Mucosa of stomach (tissue), 1 donor: ENCODE measurements at regions not wholly inside any gene's neighbourhood (a gene's known extent, or its start where the extent isn't known, plus 50 kb on each side); places are given as distances from the start of the nearest gene placed in this dataset.
"Not testable (repeated sequence)": the region's sequence is repeated elsewhere in the genome, so short reads cannot be mapped to it uniquely, and the experiment has no call there.

Source experiments
- H3K27me3 ChIP-seq: one replicate; pipeline ENCODE4 v1.7.0; 2013; ENCODE audit warnings: mild to moderate bottlenecking, low read length; ENCODE audit not compliant: control insufficient read depth, insufficient read depth
- H3K36me3 ChIP-seq: one replicate; pipeline ENCODE4 v1.7.0; 2013; ENCODE audit warnings: low read length; ENCODE audit not compliant: control insufficient read depth, insufficient read depth
- H3K4me1 ChIP-seq: one replicate; pipeline ENCODE4 v1.7.0; 2013; ENCODE audit warnings: mild to moderate bottlenecking, low read length; ENCODE audit not compliant: control insufficient read depth, insufficient read depth
- H3K4me3 ChIP-seq: one replicate; pipeline ENCODE4 v1.7.0; 2013; ENCODE audit warnings: low read length
- H3K9ac ChIP-seq: one replicate; pipeline ENCODE4 v1.7.0; 2013; ENCODE audit warnings: mild to moderate bottlenecking, low read length, moderate library complexity
- H3K9me3 ChIP-seq: one replicate; pipeline ENCODE4 v1.7.0; 2013; ENCODE audit warnings: mild to moderate bottlenecking, low read length, moderate library complexity; ENCODE audit not compliant: control insufficient read depth
- donor health status: Pancreatic carcinoma.

DNA sequence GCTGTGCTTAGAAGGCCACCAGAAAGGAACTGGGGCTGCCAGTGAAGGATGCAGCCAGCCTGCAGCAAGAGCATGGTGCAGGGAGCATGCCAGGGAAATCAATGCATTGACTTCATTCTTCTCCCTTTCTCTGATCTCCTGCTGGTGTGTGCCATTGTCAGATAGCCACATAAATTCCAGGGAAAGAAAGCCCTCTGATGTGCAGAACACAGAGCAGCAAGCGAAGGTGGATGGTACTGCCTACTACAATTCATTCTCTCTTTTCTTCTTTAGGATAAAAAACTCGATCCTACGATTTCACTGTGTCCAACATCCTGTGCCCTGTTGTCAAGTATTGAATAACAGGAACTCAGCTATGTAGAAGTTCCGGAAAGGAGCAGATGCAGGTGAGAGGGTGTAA is 446.7 kb upstream of the TMEM132C start:
- no peaks in the 10 kb centered on the region for H3K9me3 ChIP-seq
- no peaks in the 10 kb centered on the region for H3K36me3 ChIP-seq
- no peak overlapping the region for H3K9ac ChIP-seq
- no peaks in the 10 kb centered on the region for H3K4me1 ChIP-seq
- H3K27me3 ChIP-seq = no peaks in the 10 kb centered on the region
- H3K4me3 ChIP-seq = no peak overlapping the region

DNA sequence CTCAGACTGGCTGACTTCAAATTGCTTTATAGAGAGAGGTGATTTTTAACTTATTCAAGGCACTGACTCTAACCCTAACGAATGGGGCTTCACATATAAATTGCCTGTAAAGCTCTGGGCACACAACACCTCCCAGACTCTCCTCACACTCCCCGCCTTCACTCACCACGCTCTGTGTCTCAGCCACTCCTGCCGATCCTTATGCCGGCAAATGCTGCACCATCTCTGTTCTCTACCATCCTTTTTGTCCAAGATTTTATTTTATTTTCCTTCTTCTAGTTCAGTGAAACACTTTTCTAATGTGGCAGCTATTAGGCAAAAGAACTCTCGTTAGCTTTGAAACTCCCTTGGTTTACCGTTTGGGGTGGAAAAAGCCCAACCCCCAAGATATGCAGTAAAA is 446.1 kb upstream of the TMEM132C start:
- H3K36me3 ChIP-seq = no peaks in the 10 kb centered on the region
- no peaks in the 10 kb centered on the region for H3K27me3 ChIP-seq
- H3K9me3 ChIP-seq = no peaks in the 10 kb centered on the region
- H3K9ac ChIP-seq = no peak overlapping the region
- no peaks in the 10 kb centered on the region for H3K4me1 ChIP-seq
- no peak overlapping the region for H3K4me3 ChIP-seq

DNA sequence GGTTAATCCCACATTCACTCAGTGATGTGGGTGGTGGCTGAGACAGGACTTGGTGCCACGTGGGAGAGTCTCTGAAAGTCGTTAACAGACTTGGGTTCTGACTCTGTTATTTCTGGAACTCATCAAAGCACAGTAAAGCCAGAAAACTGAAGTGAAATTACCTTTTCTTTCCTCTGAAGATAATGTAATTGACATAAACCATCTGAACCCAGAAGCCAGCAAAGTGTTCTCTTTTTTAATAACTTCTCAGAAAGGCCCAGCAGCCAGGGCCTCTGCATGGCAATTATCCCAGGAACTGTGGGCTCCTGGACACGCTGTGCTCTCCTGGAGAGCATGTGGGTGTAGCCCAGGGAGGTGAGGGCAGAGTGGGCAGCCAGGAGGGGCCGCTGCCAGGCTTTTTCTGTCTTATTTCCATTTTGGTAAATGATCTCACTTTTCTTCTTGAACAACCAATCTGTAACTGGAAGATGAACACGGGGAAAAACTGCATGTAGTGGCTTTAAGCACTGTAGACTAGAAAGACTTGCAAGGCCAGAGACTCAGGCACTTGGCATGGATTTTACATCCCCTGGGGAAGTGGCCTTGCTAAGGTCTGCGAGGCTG is 444.1 kb upstream of the TMEM132C start:
- H3K36me3 ChIP-seq = no peaks in the 10 kb centered on the region
- no peak overlapping the region for H3K4me3 ChIP-seq
- no peak overlapping the region for H3K9ac ChIP-seq
- no peaks in the 10 kb centered on the region for H3K27me3 ChIP-seq
- no peaks in the 10 kb centered on the region for H3K4me1 ChIP-seq
- H3K9me3 ChIP-seq = no peaks in the 10 kb centered on the region

DNA sequence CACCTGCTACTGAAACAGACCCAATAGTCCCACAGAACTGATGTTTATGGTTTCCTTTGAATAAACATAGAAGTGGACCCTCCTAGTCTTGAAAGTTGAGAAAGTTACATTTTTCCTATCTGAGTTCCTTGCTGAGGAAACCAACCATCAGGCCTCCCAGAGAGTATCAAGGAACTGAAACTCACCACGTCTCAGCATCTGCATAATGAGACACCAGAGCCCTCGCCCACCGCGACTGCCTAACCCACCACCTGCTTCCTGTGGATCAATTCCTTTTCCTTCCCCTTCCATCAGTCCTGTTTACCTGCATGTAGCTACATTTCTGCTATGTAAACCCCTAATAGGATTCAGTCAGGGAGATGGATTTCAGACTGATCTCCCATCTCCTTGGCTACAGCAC is 443.2 kb upstream of the TMEM132C start:
- no peak overlapping the region for H3K4me3 ChIP-seq
- H3K9ac ChIP-seq = no peak overlapping the region
- no peaks in the 10 kb centered on the region for H3K4me1 ChIP-seq
- no peaks in the 10 kb centered on the region for H3K36me3 ChIP-seq
- no peaks in the 10 kb centered on the region for H3K9me3 ChIP-seq
- no peaks in the 10 kb centered on the region for H3K27me3 ChIP-seq

DNA sequence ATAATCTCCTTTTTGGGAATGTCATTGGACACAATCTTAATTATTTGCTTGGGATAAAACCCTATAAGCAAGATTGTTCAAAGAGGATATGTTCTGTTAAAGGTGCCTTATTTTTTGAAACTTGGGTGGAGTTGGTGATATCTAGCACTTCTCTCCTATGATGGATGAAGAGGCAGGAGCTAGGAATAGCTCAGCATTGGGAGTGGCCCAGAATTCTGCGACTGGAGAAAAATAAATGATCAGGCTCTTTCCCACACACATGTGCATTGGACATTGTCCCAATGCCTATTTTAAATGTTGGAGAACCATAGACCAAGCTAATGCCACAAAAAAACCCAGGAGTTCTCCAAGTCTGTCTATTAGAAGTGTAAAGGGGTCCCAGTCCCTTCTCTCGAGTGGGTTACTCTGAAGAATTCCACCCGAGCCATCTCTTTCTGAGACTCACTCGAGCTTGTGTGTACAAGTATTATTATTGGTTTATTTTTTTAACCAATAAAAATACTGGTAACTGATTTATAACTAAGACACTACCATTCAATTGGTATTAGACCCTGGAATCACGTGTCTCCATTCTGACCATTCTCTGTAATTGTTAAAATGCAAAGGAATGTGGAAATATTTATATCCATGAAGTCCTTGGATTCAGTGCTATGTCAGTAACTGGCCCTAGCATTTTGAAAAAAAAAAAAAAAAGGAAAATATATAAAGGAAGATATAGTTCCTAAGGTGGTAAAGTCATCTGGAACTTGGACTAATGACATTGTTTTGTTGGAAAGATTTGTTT is 437.5 kb upstream of the TMEM132C start:
- no peaks in the 10 kb centered on the region for H3K4me1 ChIP-seq
- no peaks in the 10 kb centered on the region for H3K9me3 ChIP-seq
- no peaks in the 10 kb centered on the region for H3K27me3 ChIP-seq
- H3K36me3 ChIP-seq = no peaks in the 10 kb centered on the region
- no peak overlapping the region for H3K9ac ChIP-seq
- H3K4me3 ChIP-seq = no peak overlapping the region

DNA sequence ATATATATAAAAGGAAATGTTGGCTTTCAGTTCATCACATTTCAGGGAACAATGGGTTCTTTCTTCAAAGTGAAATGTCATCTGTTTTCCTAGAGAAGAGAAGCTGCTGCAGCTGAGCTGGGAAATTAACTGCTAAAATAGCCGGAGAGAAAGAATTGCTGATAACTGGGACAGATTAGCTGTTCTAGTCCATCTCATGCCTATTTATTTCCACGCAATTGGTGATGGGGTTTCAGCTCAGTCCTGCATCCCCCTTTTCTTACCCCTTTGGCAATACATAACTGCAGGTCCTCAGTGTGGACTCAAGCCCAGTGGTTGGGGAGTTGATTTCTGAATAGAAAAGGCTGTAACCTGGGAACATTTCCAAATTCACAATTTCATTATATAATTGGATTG is 436.9 kb upstream of the TMEM132C start:
- Histone ChIP-seq H3K27me3 (no peaks in the 10 kb centered on the region), H3K9ac (no peak overlapping the region), H3K4me1 (no peaks in the 10 kb centered on the region), H3K9me3 (no peaks in the 10 kb centered on the region), H3K36me3 (no peaks in the 10 kb centered on the region), H3K4me3 (no peak overlapping the region)

DNA sequence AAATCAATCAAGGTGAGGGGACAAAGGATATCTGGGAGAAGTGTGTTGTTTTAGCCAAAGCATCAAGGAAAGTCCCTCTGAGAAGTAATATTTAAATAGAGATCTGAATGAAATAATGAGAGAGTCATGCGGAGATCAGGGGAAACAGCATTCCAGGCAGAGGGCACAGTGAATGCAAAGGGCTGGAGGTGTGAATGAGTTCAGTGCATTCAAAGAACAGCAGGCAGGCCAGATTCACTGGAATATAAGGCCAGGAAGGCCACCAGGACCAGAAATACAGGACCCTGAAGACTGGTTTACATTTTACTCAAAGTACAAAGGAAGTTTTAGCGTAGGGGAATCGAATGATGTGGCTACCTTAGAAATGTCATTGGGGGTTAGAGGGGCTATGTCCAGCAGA is 436.2 kb upstream of the TMEM132C start:
- H3K4me3 ChIP-seq = no peak overlapping the region

DNA sequence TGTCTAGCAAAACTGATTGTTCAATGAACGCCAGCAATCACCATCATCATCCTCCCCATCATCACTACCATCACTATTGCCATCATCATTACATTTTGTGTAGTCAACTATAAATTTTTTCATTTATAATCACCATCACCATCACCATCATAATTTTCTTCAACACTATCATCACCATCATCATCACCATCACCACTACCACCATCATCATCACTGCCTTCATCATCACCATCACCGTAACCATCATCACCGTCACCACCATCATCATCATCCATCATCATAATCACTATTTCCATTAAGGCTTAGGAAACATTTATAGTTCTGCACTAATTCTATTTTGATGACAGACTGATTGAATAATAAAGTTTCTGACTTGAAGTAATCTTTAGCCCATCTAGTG is 434.8 kb upstream of the TMEM132C start:
- no peaks in the 10 kb centered on the region for H3K36me3 ChIP-seq
- H3K4me1 ChIP-seq = no peaks in the 10 kb centered on the region
- H3K27me3 ChIP-seq = no peaks in the 10 kb centered on the region
- no peaks in the 10 kb centered on the region for H3K9me3 ChIP-seq
- H3K9ac ChIP-seq = no peak overlapping the region
- no peak overlapping the region for H3K4me3 ChIP-seq

More for the DNA sequence above, 436.2 kb upstream of the TMEM132C start:
- no peaks in the 10 kb centered on the region for H3K27me3 ChIP-seq
- no peak overlapping the region for H3K9ac ChIP-seq
- no peaks in the 10 kb centered on the region for H3K36me3 ChIP-seq
- H3K9me3 ChIP-seq = no peaks in the 10 kb centered on the region
- H3K4me1 ChIP-seq = no peaks in the 10 kb centered on the region

DNA sequence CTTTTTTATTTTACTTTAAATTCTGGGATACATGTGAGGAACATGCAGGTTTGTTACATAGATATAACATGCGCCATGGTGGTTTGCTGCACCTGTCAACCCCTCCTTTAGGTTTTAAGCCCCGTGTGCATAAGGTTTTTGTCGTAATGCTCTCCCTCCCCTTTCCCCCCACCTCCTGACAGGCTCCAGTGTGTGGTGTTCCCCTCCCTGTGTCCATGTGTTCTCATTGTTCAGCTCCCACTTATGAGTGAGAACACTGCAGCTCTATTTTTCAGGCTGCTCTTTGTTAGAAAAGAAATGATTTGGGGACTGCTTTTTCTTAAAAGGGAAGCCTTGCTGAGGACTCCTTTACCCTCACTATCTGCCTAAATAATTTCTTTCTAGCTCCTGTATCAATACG is 430.2 kb upstream of the TMEM132C start:
- not testable (repeated sequence) for H3K4me3 ChIP-seq, H3K36me3 ChIP-seq, H3K4me1 ChIP-seq, H3K27me3 ChIP-seq, H3K9me3 ChIP-seq, H3K9ac ChIP-seq

DNA sequence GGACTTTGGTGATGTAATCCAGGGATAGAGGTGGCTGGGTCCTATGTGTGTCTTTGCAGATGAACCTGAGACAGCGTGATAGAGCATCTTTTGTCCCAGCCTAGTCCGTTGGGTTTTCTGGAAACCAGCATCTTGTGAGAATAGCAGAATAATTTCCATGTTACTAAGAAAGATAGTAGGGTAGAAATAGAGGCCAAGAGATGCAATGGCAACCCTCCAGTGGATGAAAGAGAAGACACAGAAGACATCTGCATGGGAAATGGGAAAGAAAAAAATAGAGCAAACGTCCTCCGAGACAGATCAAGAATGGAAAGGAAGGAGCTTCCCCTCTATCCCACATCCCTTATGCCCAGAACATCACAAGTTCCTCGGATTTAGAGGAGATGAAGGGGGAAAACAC is 409.3 kb upstream of the TMEM132C start:
- Histone ChIP-seq H3K4me3 (no peak overlapping the region), H3K36me3 (no peaks in the 10 kb centered on the region), H3K9ac (no peak overlapping the region), H3K27me3 (no peaks in the 10 kb centered on the region), H3K9me3 (no peaks in the 10 kb centered on the region), H3K4me1 (no peaks in the 10 kb centered on the region)

DNA sequence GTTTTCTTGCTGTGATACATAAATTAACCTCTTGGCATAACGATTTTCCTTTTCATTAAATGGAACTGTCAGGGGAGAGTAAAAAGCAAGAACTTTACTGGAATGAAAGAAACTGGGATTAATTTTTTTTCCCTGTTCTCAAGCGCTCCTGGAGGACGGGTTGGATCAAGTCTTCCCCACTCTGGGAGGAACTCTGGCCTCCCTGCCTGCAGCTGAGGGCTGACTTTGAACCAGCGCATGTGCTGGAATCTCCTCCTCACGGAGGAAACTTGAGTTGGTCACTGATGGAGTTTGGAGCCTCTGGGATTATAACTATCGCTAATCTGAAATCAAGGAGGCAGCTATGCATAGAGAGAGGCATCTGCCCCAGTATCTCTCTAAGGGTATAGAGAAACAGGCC is 406.4 kb upstream of the TMEM132C start:
- Histone ChIP-seq H3K36me3 (no peaks in the 10 kb centered on the region), H3K27me3 (no peaks in the 10 kb centered on the region), H3K9ac (no peak overlapping the region), H3K4me3 (no peak overlapping the region), H3K4me1 (no peaks in the 10 kb centered on the region), H3K9me3 (no peaks in the 10 kb centered on the region)

DNA sequence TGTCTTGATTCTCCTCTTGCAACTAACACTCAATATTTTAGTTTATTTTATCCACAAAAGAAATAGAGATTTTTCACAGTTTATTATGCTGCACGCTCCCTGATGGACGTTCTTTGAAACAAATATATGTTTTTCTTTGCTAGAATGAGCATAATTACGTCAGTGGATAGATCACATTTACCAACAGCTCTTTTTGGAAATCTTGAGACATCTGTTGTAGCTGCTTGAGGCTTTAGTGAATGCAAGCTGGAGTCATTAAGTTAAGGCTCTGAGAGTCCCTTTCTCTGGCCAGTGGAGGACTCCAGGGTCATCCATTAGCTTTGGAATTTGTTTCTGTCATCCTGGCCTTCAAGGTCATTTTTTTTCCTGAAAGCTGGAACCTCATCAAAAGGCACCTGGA is 405.6 kb upstream of the TMEM132C start:
- Histone ChIP-seq H3K9me3 (no peaks in the 10 kb centered on the region), H3K4me1 (no peaks in the 10 kb centered on the region), H3K27me3 (no peaks in the 10 kb centered on the region), H3K4me3 (no peak overlapping the region), H3K36me3 (no peaks in the 10 kb centered on the region), H3K9ac (no peak overlapping the region)
